WERI-Rb-1 (cell line): ENCODE measurements at regions not wholly inside any gene's neighbourhood (a gene's known extent, or its start where the extent isn't known, plus 50 kb on each side); places are given as distances from the start of the nearest gene placed in this dataset.

ENCODE experiments used
- DNase-seq: peaks from one replicate; pipeline ENCODE4 v3.0.0-alpha.2; 2020
- H3K27ac ChIP-seq: fragments of 250-450 bp; sonication (Bioruptor Pico); 2 replicates; pipeline ENCODE4 v1.5.1; 2020; ENCODE audit warnings: mild to moderate bottlenecking, moderate library complexity
- H3K27me3 ChIP-seq: fragments of 250-450 bp; sonication (Bioruptor Pico); 2 replicates; pipeline ENCODE4 v1.5.1; 2021; ENCODE audit warnings: mild to moderate bottlenecking, low read depth, moderate library complexity; ENCODE audit not compliant: insufficient read depth, severe bottlenecking
- H3K36me3 ChIP-seq: fragments of 250-450 bp; sonication (Bioruptor Pico); 2 replicates; pipeline ENCODE4 v1.5.1; 2020; ENCODE audit warnings: mild to moderate bottlenecking, moderate library complexity
- H3K4me3 ChIP-seq: 2 replicates; pipeline ENCODE4 v1.5.1; 2011; ENCODE audit warnings: low read depth, mild to moderate bottlenecking, control low read depth, low read length
- H3K9me3 ChIP-seq: fragments of 250-450 bp; sonication (Bioruptor Pico); 2 replicates; pipeline ENCODE4 v1.5.1; 2021; ENCODE audit warnings: mild to moderate bottlenecking, moderate library complexity; ENCODE audit not compliant: severe bottlenecking
- TF ChIP-seq, protein P1 (sequence below): IDR thresholded peaks from 2 replicates; pipeline ENCODE4 v1.5.1; 2011; ENCODE audit warnings: low read depth, mild to moderate bottlenecking, control low read depth, inconsistent platforms, low read length

DNA sequence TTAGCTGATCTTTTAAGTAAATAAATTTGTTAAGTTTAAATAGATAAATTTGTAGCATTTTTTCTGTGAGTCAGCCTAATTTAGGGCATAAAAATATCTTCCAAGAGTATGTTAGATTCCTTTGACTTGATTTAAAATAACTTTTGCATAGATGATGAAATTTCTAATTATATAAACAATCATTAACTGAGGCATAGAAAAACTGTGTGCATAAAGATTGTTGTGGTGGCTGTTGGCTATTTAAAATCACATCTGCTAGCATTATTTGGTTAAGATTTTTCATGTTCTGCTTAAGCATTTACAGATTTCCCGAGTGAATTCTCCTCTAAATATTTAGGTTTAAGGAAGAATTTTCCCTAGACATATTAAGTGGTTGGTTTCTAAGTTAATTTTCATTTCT is 223.2 kb downstream of the FSCB start:
- H3K9me3 ChIP-seq = no peaks in the 10 kb centered on the region
- H3K4me3 ChIP-seq = no peak overlapping the region
- TF ChIP-seq, protein P1, sequence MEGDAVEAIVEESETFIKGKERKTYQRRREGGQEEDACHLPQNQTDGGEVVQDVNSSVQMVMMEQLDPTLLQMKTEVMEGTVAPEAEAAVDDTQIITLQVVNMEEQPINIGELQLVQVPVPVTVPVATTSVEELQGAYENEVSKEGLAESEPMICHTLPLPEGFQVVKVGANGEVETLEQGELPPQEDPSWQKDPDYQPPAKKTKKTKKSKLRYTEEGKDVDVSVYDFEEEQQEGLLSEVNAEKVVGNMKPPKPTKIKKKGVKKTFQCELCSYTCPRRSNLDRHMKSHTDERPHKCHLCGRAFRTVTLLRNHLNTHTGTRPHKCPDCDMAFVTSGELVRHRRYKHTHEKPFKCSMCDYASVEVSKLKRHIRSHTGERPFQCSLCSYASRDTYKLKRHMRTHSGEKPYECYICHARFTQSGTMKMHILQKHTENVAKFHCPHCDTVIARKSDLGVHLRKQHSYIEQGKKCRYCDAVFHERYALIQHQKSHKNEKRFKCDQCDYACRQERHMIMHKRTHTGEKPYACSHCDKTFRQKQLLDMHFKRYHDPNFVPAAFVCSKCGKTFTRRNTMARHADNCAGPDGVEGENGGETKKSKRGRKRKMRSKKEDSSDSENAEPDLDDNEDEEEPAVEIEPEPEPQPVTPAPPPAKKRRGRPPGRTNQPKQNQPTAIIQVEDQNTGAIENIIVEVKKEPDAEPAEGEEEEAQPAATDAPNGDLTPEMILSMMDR = no peak
- H3K27ac ChIP-seq = no peak overlapping the region
- H3K36me3 ChIP-seq = no peaks in the 10 kb centered on the region
- no peak for DNase-seq
- H3K27me3 ChIP-seq = peaks cover 13% of the 10 kb centered on the region

DNA sequence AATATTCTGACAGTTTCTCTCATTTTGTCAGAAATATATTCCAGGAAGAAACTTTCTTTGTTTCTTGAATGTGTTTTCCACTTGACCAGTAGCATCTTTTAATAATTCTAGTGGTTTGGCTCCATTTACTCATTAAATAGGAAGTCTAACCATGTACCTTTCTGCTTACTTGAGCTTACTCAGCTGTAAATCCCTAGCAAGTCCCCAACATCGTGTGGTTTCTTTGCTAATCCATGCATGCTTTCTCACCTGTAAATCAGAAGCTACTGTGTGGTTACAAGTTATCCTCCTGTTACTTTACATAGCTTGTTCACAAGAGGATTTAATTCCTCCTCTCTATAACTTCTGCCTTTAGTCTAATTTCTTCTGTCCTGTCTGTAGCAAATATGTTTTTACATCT is 227.7 kb downstream of the FSCB start:
- TF ChIP-seq, protein P1 = no peak
- Histone ChIP-seq H3K27ac (no peak overlapping the region), H3K4me3 (no peak overlapping the region), H3K9me3 (no peaks in the 10 kb centered on the region), H3K36me3 (no peaks in the 10 kb centered on the region), H3K27me3 (peaks cover 7% of the 10 kb centered on the region)
- DNase-seq = no peak

DNA sequence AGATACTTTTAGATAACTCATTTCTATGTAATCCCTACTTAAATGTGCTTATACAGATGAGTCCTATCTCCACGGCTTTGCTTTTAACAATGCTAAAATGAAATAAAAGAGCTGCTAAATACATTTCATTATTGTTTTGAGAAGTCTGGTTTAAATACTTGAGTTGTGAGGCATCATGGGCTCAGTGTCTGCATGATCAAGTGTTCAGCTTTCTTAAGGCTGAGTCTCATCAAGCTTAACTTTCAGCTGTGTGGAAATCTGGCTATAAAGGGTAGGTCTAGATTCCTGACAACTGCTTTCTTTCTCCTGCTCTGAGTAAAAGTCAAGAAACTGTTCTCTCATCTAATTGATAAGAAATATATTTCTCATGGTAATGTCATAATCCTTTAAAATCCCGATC is 235.4 kb downstream of the FSCB start:
- DNase-seq = no peak
- peaks cover 30% of the 10 kb centered on the region for H3K27me3 ChIP-seq
- no peak overlapping the region for H3K27ac ChIP-seq
- no peaks in the 10 kb centered on the region for H3K36me3 ChIP-seq
- no peaks in the 10 kb centered on the region for H3K9me3 ChIP-seq
- H3K4me3 ChIP-seq = no peak overlapping the region
- TF ChIP-seq, protein P1 = no peak

DNA sequence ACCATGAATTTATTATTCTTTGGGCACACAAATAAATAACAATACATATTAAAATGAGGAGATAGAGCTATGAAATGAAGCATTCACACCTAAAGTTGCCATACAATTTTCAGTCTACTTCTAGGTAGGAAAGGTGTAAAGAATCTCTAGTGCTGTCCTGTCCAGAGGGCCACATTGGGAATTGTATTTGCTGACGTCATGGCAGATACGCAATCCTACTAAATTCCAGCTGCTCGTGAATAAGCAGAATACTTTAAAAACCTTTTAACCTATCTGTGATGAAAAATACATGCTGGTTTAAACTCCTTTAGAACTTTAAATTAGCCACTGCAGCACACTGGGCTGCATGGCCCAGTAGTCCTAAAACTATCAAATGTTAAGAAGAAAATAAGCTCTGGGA is 236.1 kb downstream of the FSCB start:
- peaks cover 30% of the 10 kb centered on the region for H3K27me3 ChIP-seq
- H3K9me3 ChIP-seq = no peaks in the 10 kb centered on the region
- no peak overlapping the region for H3K27ac ChIP-seq
- DNase-seq = no peak
- no peak overlapping the region for H3K4me3 ChIP-seq
- no peaks in the 10 kb centered on the region for H3K36me3 ChIP-seq
- TF ChIP-seq, protein P1 = no peak

DNA sequence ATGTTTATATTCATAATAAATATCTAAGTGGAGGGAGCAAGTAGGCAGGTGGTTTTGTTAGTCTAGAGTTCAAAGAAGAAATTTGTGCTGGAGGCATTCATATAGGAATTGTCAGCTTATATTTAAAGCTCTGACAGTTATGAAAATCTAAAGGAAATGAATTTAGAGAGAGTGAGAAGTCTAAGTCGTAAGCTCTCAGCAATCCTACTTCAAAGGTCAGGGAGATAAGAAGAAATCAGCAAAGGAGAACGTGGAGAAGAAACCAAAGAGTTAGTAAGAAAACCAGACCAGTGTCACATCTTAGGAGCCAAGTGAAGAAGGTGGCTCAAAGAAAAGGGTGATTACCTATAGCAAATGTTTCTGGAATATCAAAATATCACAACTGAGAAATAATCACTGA is 241.8 kb downstream of the FSCB start:
- H3K4me3 ChIP-seq = no peak overlapping the region

DNA sequence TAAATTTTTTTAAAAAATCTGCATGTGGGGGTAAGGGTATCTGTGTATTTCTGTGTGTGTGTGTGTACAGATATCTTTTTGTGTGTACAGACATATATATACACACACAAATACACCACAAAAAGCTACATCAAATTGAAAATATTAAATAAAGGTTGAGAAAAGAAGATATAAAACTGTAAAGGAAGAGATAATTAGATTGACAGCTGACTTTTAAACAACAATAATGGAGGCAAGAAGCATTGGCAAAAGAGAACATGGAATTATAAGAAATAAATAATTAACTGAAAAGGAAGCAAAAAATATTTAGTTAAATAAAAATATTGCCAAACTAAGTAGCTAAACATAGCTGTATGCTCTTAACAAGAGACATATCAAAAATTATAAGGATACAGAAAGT is 291.4 kb downstream of the FSCB start:
- Histone ChIP-seq H3K9me3 (peaks cover 2% of the 10 kb centered on the region), H3K27ac (no peak overlapping the region), H3K4me3 (no peak overlapping the region), H3K36me3 (no peaks in the 10 kb centered on the region), H3K27me3 (no peaks in the 10 kb centered on the region)
- TF ChIP-seq, protein P1 = no peak
- DNase-seq = no peak

More for the DNA sequence above, 241.8 kb downstream of the FSCB start:
- no peaks in the 10 kb centered on the region for H3K36me3 ChIP-seq
- TF ChIP-seq, protein P1 = no peak
- H3K27ac ChIP-seq = no peak overlapping the region
- H3K27me3 ChIP-seq = peaks cover 34% of the 10 kb centered on the region
- DNase-seq = no peak
- no peaks in the 10 kb centered on the region for H3K9me3 ChIP-seq
